Gastroesophageal sphincter (tissue), 3 donors: ENCODE measurements at regions not wholly inside any gene's neighbourhood (a gene's known extent, or its start where the extent isn't known, plus 50 kb on each side); places are given as distances from the start of the nearest gene placed in this dataset.

Source experiments
- POLR2AphosphoS5 ChIP-seq: sonication (generic); formaldehyde crosslinking; IDR thresholded peaks from one replicate; pipeline ENCODE4 v1.6.1; 2017; ENCODE audit warnings: antibody characterized with exemption
- TF ChIP-seq, protein P1 (sequence below), 4 experiments: fragments of 200-600 bp in 2 of 4; fragments of 450-650 bp in 2 of 4; sonication (generic) in 1 of 4; IDR thresholded peaks; one replicate each; pipeline ENCODE4 v1.5.1; 2017 to 2019; ENCODE audit warnings: antibody characterized with exemption in 4 of 4, mild to moderate bottlenecking in 2 of 4, moderate library complexity in 2 of 4

GRCh38 chr9:36748322-36748899, 175.7 kb downstream of the MELK start:
- TF ChIP-seq, protein P1, sequence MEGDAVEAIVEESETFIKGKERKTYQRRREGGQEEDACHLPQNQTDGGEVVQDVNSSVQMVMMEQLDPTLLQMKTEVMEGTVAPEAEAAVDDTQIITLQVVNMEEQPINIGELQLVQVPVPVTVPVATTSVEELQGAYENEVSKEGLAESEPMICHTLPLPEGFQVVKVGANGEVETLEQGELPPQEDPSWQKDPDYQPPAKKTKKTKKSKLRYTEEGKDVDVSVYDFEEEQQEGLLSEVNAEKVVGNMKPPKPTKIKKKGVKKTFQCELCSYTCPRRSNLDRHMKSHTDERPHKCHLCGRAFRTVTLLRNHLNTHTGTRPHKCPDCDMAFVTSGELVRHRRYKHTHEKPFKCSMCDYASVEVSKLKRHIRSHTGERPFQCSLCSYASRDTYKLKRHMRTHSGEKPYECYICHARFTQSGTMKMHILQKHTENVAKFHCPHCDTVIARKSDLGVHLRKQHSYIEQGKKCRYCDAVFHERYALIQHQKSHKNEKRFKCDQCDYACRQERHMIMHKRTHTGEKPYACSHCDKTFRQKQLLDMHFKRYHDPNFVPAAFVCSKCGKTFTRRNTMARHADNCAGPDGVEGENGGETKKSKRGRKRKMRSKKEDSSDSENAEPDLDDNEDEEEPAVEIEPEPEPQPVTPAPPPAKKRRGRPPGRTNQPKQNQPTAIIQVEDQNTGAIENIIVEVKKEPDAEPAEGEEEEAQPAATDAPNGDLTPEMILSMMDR (IDR thresholded peaks at IDR 0.05), result no peak
- no peak for TF ChIP-seq POLR2AphosphoS5
